K562 (cell line): ENCODE measurements at regions not wholly inside any gene's neighbourhood (a gene's known extent, or its start where the extent isn't known, plus 50 kb on each side); places are given as distances from the start of the nearest gene placed in this dataset.

Experiments used
- ATAC-seq: fragments of 200-7000 bp; cut with Tn5 transposase; 3 replicates; pipeline ENCODE4 v1.9.1; 2020; ENCODE audit warnings: moderate library complexity
- BruUV-seq: library from RNA; stranded (reverse); fragments of 400-500 nt; replicated peaks from 2 replicates; lab custom pipeline; 2021; lab: Mats Ljungman, UMichigan
- CTCF ChIA-PET: fragments of 300-600 bp; formaldehyde crosslinking; extraction: SDS; loops from one replicate; lab custom pipeline; 2021; ENCODE audit warnings: low intra/inter-chr PET ratio; lab: Yijun Ruan, JAX
- POLR2A ChIA-PET: fragments of 300-600, 350-650 bp; sonication (Branson Sonifier 250); formaldehyde crosslinking; extraction: SDS; loops from one replicate; lab custom pipeline; 2021; ENCODE audit warnings: antibody characterized with exemption, inconsistent platforms; lab: Yijun Ruan, JAX
- DNase-seq, 4 experiments: peaks; one replicate each; pipeline versions ENCODE4 v3.0.0 to v3.0.0-alpha.2; 2011 to 2018; ENCODE audit warnings: low spot score in 3 of 4, mixed read lengths in 3 of 4; ENCODE audit errors: extremely low read depth in 1 of 4
- FAIRE-seq: peaks from 2 replicates; lab custom pipeline; 2011; peaks lifted over from hg19 to GRCh38; lab: Jason Lieb, UNC
- H2AFZ ChIP-seq: 2 replicates; pipeline ENCODE4 v1.6.0; 2011; ENCODE audit warnings: low read depth, low read length, control low read depth, inconsistent platforms
- H3K27ac ChIP-seq: fragments of 200-600 bp; 3 replicates; pipeline ENCODE4 v1.8.0; 2011; ENCODE audit warnings: low read depth, mild to moderate bottlenecking, control low read depth, inconsistent platforms, low read length, moderate library complexity, mixed read lengths; ENCODE audit errors: extremely low read depth
- H3K27me3 ChIP-seq, 2 experiments: fragments of 300-600 bp in 1 of 2; 2 replicates in 1 of 2; 3 replicates in 1 of 2; pipeline versions ENCODE4 v1.6.0 to v1.8.0; 2011; ENCODE audit warnings: inconsistent platforms in 2 of 2, low read length in 2 of 2, mild to moderate bottlenecking in 1 of 2, mixed read lengths in 1 of 2, moderate library complexity in 1 of 2; ENCODE audit not compliant: control insufficient read depth in 2 of 2, insufficient read depth in 2 of 2
- H3K36me3 ChIP-seq: fragments of 300-600 bp; 3 replicates; pipeline ENCODE4 v1.8.0; 2011; ENCODE audit warnings: mild to moderate bottlenecking, low read length, inconsistent platforms; ENCODE audit not compliant: control insufficient read depth, insufficient read depth
- H3K4me1 ChIP-seq, 2 experiments: fragments of 200-600 bp in 1 of 2; replicated peaks in 1 of 2; 2 replicates in 1 of 2; 3 replicates in 1 of 2; pipeline versions ENCODE4 v1.5.1 to v1.8.0; 2011; ENCODE audit warnings: inconsistent platforms in 2 of 2, low read length in 2 of 2, mild to moderate bottlenecking in 1 of 2, mixed read lengths in 1 of 2, moderate library complexity in 1 of 2; ENCODE audit not compliant: control insufficient read depth in 2 of 2, insufficient read depth in 2 of 2
- H3K4me2 ChIP-seq: 2 replicates; pipeline ENCODE4 v1.6.1; 2011; ENCODE audit warnings: low read length, control low read depth, inconsistent platforms, mixed read lengths; ENCODE audit not compliant: insufficient read depth
- H3K4me3 ChIP-seq: fragments of 200-600 bp; sonication (generic), shearing (Covaris generic); 2 replicates; pipeline ENCODE4 v1.5.1; 2016; ENCODE audit warnings: control low read depth, inconsistent platforms
- H3K79me2 ChIP-seq: fragments of 200-600 bp; 3 replicates; pipeline ENCODE4 v1.8.0; 2011; ENCODE audit warnings: low read length, inconsistent platforms; ENCODE audit not compliant: control insufficient read depth, insufficient read depth
- H3K9ac ChIP-seq, 2 experiments: 2 replicates each; pipeline versions ENCODE4 v1.6.0 to v1.6.1; 2011; ENCODE audit warnings: low read depth in 2 of 2, low read length in 2 of 2, control low read depth in 1 of 2, inconsistent platforms in 1 of 2, mild to moderate bottlenecking in 1 of 2, mixed read lengths in 1 of 2; ENCODE audit not compliant: insufficient read depth in 1 of 2
- H3K9me1 ChIP-seq: one replicate; pipeline ENCODE4 v1.6.0; 2011; ENCODE audit warnings: inconsistent platforms, mild to moderate bottlenecking, low read length, moderate library complexity; ENCODE audit not compliant: control insufficient read depth, insufficient read depth
- H3K9me3 ChIP-seq: replicated peaks from 2 replicates; pipeline ENCODE4 v1.5.1; 2011; ENCODE audit warnings: low read depth, low read length, inconsistent platforms; ENCODE audit not compliant: control insufficient read depth, insufficient read depth
- H4K20me1 ChIP-seq: replicated peaks from 2 replicates; pipeline ENCODE4 v1.6.1; 2011; ENCODE audit warnings: low read length, inconsistent platforms, mixed read lengths; ENCODE audit not compliant: control insufficient read depth, insufficient read depth
- BRCA1 ChIP-seq, 2 experiments: fragments of 450-650 bp in 1 of 2; sonication (generic) in 1 of 2; formaldehyde crosslinking in 1 of 2; IDR thresholded peaks; 2 replicates each; pipeline versions ENCODE4 v1.5.0 to v1.6.1; 2017 to 2020; ENCODE audit warnings: mild to moderate bottlenecking in 1 of 2, missing genetic modification reagents in 1 of 2
- CHCHD3 ChIP-seq: fragments of 250-450 bp; sonication (Bioruptor Pico); IDR thresholded peaks from 2 replicates; pipeline ENCODE4 v2.1.2; 2022; ENCODE audit warnings: mild to moderate bottlenecking
- DNMT1 ChIP-seq: fragments of 450-650 bp; IDR thresholded peaks from 2 replicates; pipeline ENCODE4 v1.6.1; 2016; ENCODE audit warnings: antibody characterized with exemption, mild to moderate bottlenecking
- HMGN3 ChIP-seq: IDR thresholded peaks from 2 replicates; pipeline ENCODE4 v1.6.1; 2011; ENCODE audit warnings: borderline replicate concordance, low read depth, mild to moderate bottlenecking, mixed read lengths, low read length; ENCODE audit not compliant: insufficient read length; ENCODE audit errors: extremely low read depth
- MYNN ChIP-seq, 2 experiments: sonication (generic); formaldehyde crosslinking in 1 of 2; IDR thresholded peaks; 2 replicates each; pipeline versions ENCODE4 v1.5.0 to v1.6.1; 2016 to 2020; ENCODE audit warnings: antibody characterized with exemption in 1 of 2, missing genetic modification reagents in 1 of 2
- PHF21A ChIP-seq: fragments of 450-650 bp; IDR thresholded peaks from 2 replicates; pipeline ENCODE4 v1.6.1; 2017; ENCODE audit warnings: low read depth, borderline replicate concordance
- RFX7 ChIP-seq: fragments of 250-450 bp; sonication (Bioruptor Pico); IDR thresholded peaks from 2 replicates; pipeline ENCODE4 v1.5.1; 2021; ENCODE audit warnings: mild to moderate bottlenecking
- SLC30A9 ChIP-seq: fragments of 250-450 bp; sonication (Bioruptor Pico); IDR thresholded peaks from 2 replicates; pipeline ENCODE4 v1.8.0; 2022; ENCODE audit warnings: mild to moderate bottlenecking, moderate library complexity
- SMAD2 ChIP-seq: fragments of 150-350 bp; IDR thresholded peaks from 2 replicates; pipeline ENCODE4 v1.6.1; 2014; ENCODE audit warnings: low read depth, mild to moderate bottlenecking, low read length
- TCF7 ChIP-seq: sonication (generic); IDR thresholded peaks from 2 replicates; pipeline ENCODE4 v1.6.1; 2016; ENCODE audit warnings: antibody characterized with exemption, borderline replicate concordance
- ZNF140 ChIP-seq: fragments of 250-450 bp; sonication (Bioruptor Pico); IDR thresholded peaks from 2 replicates; pipeline ENCODE4 v1.8.0; 2021; ENCODE audit warnings: moderate library complexity, mild to moderate bottlenecking, inconsistent platforms
- ZNF699 ChIP-seq: fragments of 250-450 bp; sonication (Bioruptor Pico); IDR thresholded peaks from 2 replicates; pipeline ENCODE4 v1.8.0; 2021; ENCODE audit warnings: mild to moderate bottlenecking, moderate library complexity; ENCODE audit not compliant: insufficient replicate concordance
- ZNF76 ChIP-seq: fragments of 250-450 bp; sonication (Bioruptor Pico); IDR thresholded peaks from 2 replicates; pipeline ENCODE4 v1.4.0; 2020; ENCODE audit warnings: mild to moderate bottlenecking, moderate library complexity, borderline replicate concordance
- WGBS: fragments of 100-300 bp; shearing (Covaris generic); methylation state at CpG from one replicate; pipeline ENCODE4 v1.1.6; 2016; ENCODE audit warnings: low coverage, mixed read lengths; ENCODE audit not compliant: insufficient coverage; ENCODE audit errors: missing lambda C conversion rate; 5-methylcytosine and 5-hydroxymethylcytosine counted together
- in situ Hi-C: fragments of 300-500 bp; cut with MboI; formaldehyde crosslinking; loops from 4 replicates; pipeline ENCODE4 v1.15.0; 2018; ENCODE audit warnings: inconsistent platforms, mixed read lengths
- intact Hi-C: fragments of 100-400 bp; cut with micrococcal nuclease; formaldehyde crosslinking; loops from 2 replicates; pipeline ENCODE4 v1.14.2; 2022

- no peak for TF ChIP-seq BRCA1 (IDR thresholded peaks at IDR 0.05)
- TF ChIP-seq BRCA1 (CRISPR knock-in tag; IDR thresholded peaks at IDR 0.05), result no peak
- TF ChIP-seq ZNF699, result no peak
- no peak for TF ChIP-seq PHF21A
- TF ChIP-seq SLC30A9 (CRISPR knock-in tag), result no peak
Observed at GRCh38 chr10:3524086-3524960, 260.7 kb downstream of the KLF6 start (continued).

- Histone ChIP-seq H2AFZ (no peak overlapping the region), H3K4me3 (no peak overlapping the region), H3K9ac (no peak overlapping the region), H3K79me2 (no peaks in the 10 kb centered on the region), H3K9me1 (no peaks in the 10 kb centered on the region), H3K4me1 (peaks cover 0 to 8% of the 10 kb centered on the region in 2 experiments; a peak in 2 of 5 replicates), H3K27ac (no peak overlapping the region), H3K36me3 (no peaks in the 10 kb centered on the region), H4K20me1 (no peaks in the 10 kb centered on the region), H3K4me2 (no peak overlapping the region), H3K9me3 (no peaks in the 10 kb centered on the region), H3K27me3 (peaks cover 0 to 4% of the 10 kb centered on the region in 2 experiments; a peak in 1 of 5 replicates)
- ATAC-seq (no peak), DNase-seq (no peak), FAIRE-seq (no peak)
- no TSS peak for BruUV-seq
- in situ Hi-C loops (no loop called here), intact Hi-C loops (no loop called here)
- ChIA-PET POLR2A (no interaction called here), CTCF (no interaction called here)
- no peak for TF ChIP-seq RFX7 (CRISPR knock-in tag)
- no peak for TF ChIP-seq ZNF140
- no peak for TF ChIP-seq MYNN (IDR thresholded peaks at IDR 0.05)
- no peak for TF ChIP-seq MYNN (CRISPR knock-in tag; IDR thresholded peaks at IDR 0.05)
- no peak for TF ChIP-seq ZNF76
- TF ChIP-seq HMGN3, result no peak
- TF ChIP-seq SMAD2, result no peak
- no peak for TF ChIP-seq DNMT1
- TF ChIP-seq TCF7, result no peak
- TF ChIP-seq CHCHD3 (CRISPR knock-in tag), result no peak
- WGBS, result 14% methylated on average over 13 of the region's 13 CpGs
Observed at GRCh38 chr10:3523309-3524050, 261.5 kb downstream of the KLF6 start.
